Thyroid gland (tissue), 4 donors: ENCODE measurements at regions not wholly inside any gene's neighbourhood (a gene's known extent, or its start where the extent isn't known, plus 50 kb on each side); places are given as distances from the start of the nearest gene placed in this dataset.

Experiments
- CTCF ChIP-seq, 6 experiments: fragments of 200-600 bp in 3 of 6; fragments of 450-650 bp in 3 of 6; sonication (generic) in 3 of 6; IDR thresholded peaks; one replicate each; pipeline ENCODE4 v1.5.1; 2016 to 2019; ENCODE audit warnings: antibody characterized with exemption in 6 of 6, mild to moderate bottlenecking in 2 of 6, inconsistent platforms in 1 of 6, moderate library complexity in 1 of 6
- POLR2A ChIP-seq, 2 donors: fragments of 450-650 bp; IDR thresholded peaks; one replicate each; pipeline ENCODE4 v1.6.1; 2017; ENCODE audit warnings: antibody characterized with exemption in 2 of 2, mild to moderate bottlenecking in 2 of 2, moderate library complexity in 1 of 2

- TF ChIP-seq CTCF (IDR thresholded peaks at IDR 0.05) (no peak), POLR2A (IDR thresholded peaks at IDR 0.05) (no peak)
These were observed 874.4 kb upstream of the USP15 start for GRCh38 chr12:61385771-61386170.
